Glomerular endothelial cell (primary cell): ENCODE measurements at regions not wholly inside any gene's neighbourhood (a gene's known extent, or its start where the extent isn't known, plus 50 kb on each side); places are given as distances from the start of the nearest gene placed in this dataset.
A peak's percentile ranks its signal among the peaks of the same experiment; 100 is the strongest.
"Not testable (repeated sequence)": the region's sequence is repeated elsewhere in the genome, so short reads cannot be mapped to it uniquely, and the experiment has no call there.

Experiments
- DNase-seq: peaks from one replicate; pipeline ENCODE4 v3.0.0-alpha.2; 2011; ENCODE audit warnings: low read depth, low spot score; ENCODE audit errors: extremely low read depth

DNA sequence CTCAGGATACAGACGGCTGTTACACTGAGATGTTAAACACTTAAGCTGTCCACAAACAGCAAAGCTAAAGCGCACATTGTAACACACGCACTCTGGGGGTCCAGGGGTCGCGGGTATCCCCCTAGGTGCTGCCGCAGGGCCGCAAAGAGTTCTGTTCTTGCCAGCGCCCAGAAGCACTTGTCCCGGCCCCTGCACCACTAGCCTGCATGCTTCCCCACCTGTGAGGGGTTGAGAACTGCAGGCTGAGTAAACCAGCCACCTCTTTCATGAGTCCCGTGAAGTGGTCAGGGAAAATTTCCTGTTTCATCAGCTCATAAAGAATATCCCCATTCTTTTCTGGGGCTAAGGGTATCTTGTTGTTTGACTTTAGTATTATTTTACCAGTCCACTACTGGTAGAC is 154.4 kb upstream of the FBXL17 start:
- no peak for DNase-seq

DNA sequence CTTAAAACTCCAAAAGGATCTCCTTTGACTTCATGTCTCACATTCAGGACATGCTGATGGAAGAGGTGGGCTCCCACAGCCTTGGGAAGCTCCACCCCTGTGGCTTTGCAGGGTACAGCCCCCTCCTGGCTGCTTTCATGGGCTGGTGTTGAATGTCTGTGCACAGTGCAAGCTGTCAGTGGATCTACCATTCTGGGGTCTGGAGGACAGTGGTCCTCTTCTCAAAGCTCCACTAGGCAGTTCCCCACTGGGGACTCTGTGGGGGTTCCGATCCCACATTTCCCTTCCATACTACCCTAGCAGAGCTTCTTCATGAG is 150.2 kb upstream of the FBXL17 start:
- DNase-seq: not testable (repeated sequence)

DNA sequence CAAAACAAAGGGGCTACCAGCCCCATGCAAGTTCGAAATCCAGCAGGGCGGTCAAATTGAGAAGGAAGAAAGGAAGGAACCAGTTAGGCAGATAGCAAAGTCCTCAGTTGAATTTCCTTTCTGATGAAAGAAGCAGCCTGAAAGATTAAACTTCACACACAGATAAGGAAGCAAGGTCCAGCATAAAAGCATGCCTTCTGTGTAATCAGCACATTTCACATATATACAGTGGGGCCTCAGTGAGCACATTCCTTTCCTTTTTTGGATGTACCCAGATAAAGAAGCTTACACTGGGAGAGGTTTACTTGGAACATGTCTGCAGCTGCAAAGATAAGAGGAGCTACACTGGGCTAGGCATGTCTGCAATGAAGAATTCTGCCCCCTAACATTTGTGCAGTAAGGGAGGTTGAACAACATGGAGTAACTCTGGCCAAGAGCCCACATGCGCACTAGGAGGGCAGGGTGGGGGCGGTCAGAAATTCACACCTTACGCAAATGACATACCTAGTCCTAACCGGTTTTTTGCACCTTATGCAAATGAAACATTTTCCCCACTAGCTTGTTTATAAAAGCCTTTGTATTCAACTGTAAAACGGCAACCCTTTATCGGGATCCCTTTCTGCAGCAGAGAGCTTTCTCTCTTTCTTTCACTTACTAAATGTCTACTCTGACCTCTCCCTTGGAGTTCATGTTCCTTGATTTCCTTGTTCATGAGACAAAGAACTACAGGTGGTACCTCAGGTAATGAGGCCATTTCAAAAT is 149.7 kb upstream of the FBXL17 start:
- DNase-seq: no peak

DNA sequence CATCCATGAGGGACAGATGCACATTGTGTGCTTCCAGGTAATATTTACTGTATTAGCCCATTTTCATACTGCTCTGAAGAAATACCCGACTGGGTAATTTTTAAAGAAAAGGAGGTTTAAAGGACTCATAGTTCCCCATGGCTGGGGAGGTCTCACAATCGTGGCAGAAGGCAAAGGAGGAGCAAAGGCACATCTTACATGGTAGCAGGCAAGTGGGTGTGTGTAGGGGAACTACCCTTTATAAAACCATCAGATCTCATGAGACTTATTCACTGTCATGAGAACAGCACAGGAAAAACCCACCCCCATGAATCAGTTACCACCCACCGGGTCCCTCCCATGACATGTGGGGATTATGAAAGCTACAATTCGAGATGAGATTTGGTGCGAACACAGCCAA is 148.8 kb upstream of the FBXL17 start:
- DNase-seq: no peak

DNA sequence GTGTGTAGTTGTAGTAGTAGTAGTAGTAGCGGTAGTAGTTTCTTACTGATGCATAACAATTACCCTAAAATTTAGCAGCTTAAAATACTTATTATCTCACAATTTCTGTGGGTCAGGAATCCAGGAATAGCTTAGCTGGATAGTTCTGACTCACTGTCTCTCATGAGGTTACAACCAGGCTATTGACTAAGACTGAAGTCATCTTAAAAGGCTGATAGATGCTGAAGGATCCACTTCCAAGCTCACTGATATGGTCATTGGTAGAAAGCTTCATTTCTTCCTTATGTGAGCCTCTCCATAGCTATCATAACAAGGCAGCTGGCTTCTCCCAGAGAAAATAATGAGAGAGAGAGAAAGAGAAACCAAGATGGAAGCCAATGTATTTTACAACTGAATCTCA is 147.5 kb upstream of the FBXL17 start:
- no peak for DNase-seq

DNA sequence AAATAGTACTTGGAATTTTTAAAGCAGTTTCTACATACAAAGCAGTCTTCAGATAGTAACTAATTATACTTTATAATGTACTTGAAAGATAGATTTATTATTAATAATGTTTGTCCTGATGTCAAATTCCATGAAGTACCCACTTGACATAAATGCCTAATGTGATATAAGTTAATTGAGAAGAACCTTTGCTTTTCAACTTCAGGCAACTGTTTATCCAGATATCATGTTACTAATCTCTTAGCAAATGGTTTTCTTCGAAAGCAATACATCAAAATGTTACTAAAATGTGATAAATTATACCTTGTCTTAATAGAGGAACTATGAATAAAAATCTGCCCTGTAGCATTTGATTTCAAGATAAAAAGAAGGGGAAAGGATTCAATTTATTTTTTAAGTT is 146.8 kb upstream of the FBXL17 start:
- no peak for DNase-seq

DNA sequence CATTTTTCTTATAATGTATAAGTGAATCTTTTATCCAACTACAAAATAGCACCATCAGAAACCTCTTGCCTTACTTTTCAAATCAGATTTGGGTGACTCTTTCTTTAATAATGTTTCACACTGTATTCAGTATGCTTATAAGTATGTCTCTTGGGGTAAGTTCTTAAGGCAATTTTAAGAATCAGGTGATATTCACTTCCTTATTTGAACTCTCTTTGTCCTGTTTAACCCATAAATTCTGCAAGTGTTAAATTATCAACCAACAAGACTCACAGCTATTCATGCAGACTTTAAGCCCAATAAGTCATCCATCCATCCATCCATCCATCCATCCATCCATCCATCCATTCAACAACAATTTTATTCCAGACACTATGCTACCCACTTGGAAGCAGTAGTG is 142.7 kb upstream of the FBXL17 start:
- DNase-seq: no peak

DNA sequence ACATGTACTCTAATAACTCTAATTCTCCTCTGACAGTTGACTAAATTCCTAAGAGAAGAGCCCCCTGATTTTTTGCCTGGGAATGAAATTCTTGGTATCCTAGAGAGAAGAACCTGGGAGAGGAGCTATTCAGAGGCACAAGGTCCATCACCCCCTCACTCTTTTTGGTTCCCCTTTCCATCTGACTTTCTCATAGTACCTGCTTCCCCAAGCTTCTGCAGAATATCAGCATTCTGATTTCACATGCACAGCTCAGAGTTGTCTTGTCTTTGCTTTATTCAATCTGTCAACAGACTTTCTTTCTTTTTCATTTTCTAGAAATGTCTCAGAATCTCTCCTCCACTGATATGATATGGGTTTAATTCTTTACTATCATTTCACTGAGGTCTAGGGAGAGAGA is 141.5 kb upstream of the FBXL17 start:
- no peak for DNase-seq

DNA sequence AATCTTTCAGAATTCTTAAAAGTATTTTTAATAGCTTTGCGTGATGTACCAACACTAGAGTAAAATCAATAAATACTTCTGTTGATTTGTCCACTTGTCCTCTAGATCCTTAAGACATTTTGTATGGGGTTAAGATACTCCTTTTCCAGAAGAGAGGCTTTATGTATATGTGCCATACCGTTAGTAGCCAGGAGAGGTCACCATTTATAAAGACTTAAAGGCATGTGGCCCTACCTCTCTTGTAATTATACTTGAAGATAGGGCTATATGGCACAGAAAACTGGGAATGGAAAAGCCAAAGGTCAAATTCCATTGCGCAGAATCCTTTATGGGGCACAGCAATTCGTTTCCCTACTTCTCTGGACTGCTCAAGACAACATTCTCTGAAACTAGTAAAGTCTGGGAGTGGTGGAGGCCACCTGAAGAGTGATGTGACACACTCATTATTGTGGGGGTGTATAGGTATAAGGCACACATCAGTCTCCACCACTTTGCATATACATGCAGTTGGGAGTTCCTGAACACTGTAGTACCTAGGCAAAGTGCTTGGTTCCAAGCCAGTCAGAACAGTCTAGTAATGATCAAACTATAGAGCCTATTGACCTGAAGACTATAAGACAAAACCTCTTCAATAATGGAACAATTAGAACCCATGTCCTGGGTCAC is 140.1 kb upstream of the FBXL17 start:
- peak; percentile 36 for DNase-seq

DNA sequence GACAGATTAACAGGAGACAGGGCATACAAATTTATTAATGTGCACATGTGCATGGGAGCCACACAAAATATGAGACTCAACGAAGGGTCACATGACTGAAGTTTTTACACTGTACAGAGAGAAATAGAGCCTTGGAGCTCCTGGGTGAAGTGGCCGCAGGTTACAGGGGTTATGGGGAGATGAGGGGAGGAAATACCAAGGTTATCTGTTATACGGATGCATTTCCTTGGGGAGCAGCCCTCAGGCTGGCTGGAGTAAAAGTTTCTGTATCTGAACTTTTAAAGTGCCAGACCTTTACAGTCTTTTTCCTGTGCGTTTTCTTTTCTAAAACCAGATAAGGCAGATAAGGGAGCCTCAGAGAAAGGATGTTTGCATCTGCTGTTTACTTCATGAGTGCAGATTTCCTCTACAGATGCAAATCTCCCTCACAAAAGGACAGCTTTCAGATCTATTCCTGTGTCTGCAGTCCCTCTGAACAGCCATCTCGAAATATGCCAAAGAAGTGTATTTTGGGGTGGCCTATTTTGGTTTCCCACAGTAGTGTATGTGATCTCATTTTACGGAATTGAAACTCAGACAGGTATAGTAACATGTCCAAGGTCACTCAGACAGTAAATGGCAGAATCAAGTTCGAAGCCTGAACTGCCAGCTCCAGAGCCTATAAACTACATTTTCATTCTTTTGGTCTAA is 139.3 kb upstream of the FBXL17 start:
- DNase-seq: no peak

DNA sequence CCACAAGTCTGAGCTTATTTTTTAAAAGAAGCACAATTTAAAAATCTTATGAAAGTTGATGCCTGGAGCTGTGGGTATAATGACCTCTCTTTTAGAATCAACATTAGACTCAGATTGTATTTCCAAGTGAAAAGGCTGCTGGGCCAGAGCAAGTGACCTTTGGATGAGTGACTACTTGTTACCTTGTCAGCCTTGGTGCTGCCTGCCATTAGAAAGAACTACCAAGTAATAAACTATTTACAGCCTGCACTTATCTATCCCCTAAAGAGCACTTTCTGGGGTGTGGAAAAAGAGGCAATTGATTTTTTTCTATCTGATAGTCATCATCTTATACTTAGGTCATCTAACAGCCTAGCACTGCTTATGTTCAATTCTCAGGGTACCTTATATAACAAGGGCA is 134.9 kb upstream of the FBXL17 start:
- no peak for DNase-seq

DNA sequence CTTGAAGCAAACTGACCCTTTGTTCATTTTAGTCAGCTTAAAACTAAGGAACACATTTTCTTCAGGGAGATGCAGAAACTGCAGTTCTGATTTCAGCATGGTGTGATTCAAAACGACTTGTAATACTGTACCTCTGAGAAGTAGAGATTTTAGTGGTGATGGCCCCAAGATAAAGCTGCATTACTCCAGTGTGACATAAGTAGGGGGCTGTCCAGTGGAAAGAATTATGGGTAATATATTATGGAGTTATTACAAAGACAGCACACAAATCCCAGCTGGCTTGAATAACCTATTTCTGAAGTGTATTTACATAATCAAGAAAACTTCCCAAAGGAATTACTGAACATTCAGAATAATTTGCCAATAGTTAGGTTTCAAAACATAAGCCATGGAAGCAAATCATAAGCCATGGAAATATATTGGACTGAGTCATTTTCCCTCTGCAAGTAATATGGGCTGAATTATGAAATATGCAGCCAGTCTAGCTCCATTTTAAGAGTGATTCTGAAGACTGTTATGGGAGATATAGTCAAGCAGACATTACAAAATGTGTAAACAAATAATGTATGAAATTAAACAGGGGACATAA is 133.7 kb upstream of the FBXL17 start:
- no peak for DNase-seq

DNA sequence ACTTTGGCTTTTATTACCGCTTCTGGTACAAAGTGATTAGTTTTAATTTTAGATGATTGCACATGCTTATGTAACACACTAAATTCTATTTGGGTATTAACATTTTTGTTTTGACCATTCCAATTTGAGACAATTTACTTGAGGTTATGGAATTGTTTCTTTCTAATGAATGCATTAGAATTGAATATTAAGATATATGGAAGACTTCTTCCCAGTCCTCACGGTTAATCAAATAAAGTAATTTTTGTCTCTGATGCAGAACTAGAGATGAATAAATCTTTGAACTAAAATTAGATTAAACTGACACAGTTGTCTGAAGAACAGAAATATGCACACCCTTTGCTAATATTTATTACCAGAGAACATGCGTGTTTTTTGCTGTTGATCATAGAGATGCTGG is 127.1 kb upstream of the FBXL17 start:
- no peak for DNase-seq

DNA sequence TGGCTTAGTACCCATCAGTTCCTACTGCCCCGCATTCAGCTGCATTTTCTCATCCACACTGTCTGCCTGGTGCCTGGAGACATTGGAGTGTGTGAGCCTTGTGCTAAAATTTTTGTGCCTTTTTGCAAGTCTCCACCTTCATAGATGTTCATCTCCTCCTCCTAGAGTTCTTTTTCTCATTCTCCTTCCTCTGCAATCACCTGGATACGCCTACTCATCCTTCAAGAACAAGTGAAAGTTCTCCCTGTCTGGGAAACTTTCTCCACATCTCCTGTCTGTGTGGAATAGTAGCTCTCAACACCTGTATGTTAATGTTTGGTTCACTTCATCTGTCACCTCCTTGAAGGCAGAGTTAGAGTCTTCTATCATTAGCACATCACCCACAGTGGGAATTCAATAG is 125.7 kb upstream of the FBXL17 start:
- DNase-seq: no peak

DNA sequence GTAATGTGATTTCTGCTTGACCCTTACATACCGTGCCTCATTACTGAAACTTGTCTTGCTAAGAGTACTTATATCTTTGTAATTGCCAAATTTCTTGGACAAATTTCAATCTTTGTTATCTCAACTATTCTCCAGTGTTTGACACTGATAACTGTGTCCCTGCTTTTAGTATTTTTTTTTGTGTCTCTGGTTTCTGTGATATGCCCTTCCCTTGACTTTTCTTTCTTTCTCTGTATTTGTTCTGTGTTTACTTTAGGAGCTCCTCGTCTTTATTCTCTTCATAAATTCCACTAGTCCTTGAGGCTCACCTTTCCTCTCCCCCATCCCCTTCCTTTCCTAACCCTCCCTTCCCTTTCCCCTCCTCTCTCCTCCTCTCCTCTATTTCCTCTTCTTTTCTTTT is 123.7 kb upstream of the FBXL17 start:
- no peak for DNase-seq

DNA sequence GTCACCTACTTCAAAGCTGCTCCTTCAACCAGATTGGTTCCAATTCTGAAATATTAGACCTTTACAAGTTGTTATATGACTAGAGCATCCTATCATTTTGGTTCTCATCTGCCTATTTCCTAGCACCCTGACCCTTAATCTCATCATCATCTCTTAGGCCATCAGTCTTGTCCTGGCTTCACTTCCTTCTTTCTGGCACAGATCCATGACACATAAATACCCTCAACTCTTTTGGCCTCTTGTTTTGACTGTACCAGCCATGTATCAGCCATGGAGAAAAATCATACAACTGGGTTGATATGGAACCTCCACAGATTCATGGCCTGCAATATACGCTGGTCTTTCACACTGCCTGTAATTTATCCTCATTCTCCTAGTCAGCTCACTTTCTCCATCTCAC is 123.1 kb upstream of the FBXL17 start:
- DNase-seq: no peak

DNA sequence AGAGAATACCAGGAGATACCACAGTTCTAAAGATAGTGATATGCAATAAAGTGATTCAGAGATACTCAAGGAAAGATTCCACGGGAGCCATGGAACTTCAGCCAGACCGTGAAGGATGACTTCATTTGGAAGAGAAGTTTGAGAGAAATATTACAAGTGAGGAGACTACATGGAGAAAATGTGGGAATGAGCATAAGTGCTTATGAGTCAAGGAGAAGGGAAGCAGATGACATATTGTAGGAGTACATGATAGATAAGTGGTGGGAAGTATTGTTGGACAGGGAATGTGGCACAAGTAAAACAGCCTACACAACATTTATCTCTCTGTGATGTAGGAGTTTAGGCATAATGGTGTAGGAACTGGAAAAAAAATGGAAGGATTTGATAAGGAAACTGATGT is 122.1 kb upstream of the FBXL17 start:
- DNase-seq: no peak

DNA sequence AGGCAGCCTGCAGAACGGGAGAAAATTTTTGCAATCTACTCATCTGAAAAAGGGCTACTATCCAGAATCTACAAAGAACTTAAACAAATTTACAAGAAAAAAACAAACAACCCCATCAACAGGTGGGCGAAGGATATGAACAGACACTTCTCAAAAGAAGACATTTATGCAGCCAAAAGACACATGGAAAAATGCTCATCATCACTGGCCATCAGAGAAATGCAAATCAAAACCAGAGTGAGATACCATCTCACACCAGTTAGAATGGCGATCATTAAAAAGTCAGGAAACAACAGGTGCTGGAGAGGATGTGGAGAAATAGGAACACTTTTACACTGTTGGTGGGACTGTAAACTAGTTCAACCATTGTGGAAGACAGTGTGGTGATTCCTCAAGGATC is 113.7 kb upstream of the FBXL17 start:
- not testable (repeated sequence) for DNase-seq

DNA sequence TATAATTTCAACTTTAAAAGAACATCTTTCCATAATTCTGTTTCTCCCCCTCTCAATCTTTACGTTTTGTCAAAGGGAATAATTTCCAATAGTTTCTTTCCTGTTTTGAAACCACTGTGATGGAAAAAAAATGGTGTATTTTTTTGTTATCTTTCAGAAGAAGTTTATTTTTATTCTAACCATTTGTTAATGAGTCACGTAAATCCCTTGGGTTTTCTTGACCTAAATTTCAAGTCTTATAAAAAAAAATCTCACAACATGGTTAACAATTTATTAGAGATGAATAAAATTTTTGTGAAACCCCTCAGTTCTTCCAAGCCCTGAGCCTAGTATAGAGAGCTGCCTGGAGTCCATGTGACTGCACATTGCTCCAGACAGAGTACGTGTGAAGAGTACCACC is 106.1 kb upstream of the FBXL17 start:
- DNase-seq: no peak

DNA sequence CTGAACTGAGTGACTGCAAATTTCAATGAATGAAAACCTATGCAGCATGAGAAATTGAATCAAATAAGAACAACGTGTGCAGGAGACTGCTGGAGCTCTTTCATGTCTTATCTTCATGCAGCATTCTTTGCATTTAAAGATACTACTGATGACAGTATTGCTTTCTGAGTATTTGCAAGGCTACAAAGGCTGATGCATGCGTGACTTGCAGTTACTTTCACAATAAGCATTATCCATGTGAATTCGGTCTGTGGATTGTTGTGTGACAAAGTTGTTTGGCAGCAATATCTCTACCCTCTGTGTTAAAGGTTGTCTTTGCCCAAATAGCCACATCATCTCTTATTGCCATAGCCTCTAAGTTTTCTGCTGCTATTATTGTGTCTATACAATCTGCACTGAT is 102.1 kb upstream of the FBXL17 start:
- no peak for DNase-seq

DNA sequence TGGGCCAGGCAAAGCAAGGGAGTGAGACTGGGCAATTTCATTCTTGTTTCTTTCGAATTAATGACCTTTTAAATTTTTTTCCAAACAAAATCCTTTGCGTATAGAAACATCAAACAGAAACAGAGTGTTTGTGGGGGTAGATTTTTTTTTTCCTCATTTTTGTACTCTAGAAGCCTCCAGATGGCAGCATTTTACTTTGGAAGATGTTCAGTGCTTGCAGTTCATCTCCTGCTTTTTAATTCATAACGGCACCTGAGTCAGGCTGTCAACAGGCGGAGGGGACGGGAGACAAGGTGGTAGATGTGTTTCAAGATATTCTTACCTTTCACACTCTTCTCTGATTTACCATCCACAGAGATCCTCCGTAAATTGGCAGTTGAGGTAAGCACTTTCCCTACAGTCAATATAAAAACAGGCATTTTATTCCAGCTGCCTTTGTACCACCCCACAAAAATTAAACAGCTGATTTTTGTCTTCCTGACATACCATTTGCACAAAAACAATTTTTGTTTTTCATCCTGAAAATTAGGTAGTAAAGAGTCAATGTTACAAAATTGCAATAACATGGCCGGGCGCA is 99.5 kb upstream of the FBXL17 start:
- DNase-seq: no peak

DNA sequence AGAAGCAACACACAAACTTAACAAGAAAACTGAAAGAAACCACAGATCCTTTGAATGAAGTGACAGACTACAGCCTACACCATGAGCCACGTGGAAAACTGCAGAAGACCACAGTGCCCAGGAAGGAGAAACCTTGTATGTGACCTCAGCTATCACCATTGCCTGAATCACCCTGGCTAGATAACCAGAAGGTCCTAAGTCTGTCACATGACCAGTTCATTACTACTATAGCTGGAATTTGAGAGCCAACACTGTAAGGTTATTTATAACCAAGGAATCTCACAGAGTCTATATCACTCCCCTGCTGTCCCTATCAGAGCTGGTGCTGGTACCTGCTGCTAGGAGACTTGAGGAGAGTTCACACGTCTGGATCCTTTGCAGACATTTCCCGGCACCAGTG is 90.3 kb upstream of the FBXL17 start:
- no peak for DNase-seq
